NOMO-1 treated with DMSO at 0.1 percent for 48 hours (cell line): ENCODE measurements at regions not wholly inside any gene's neighbourhood (a gene's known extent, or its start where the extent isn't known, plus 50 kb on each side); places are given as distances from the start of the nearest gene placed in this dataset.

Experiments used
- DNase-seq: peaks from one replicate; lab custom pipeline; 2025; ENCODE audit not compliant: unreplicated experiment; lab: John Stamatoyannopoulos, UW

DNA sequence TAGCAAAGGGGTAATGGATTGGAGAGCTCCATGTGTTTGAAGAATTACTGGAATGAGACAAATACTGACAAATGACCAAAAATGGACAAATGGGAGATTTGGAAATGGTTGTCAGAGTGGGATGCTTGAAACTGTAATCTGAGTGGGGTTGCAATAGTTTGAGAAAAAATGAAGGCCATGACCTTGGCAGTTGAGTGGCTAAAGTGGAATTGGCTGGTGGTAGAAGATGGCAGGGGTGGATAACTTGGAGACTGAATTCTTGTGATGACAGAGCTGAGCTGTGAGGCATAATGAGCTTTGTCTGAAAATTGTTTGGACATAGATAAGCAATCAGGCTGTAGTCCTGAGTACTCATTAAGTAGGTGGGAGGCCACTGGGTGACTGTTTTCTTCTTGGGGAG lies 222.5 kb upstream of the PRICKLE1 start:
- DNase-seq, result no peak

DNA sequence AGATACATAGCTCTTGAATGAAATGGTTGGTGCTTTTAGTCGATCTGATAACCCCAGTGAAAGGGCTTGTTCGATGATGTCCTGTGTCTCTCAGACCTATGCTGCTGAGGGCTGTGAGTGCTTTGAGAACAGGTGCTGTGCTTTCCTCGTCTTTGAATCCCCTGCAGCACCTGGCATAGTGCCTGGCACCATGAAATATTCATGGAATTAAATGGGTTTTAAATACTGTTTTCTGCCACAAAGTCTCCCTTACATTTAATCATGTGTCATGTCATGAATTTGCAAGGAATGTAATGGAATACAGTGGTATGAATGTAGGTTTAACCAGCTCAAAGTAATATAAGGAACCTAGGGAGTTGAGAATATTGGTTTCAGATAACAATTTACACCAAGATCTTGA lies 220.5 kb upstream of the PRICKLE1 start:
- DNase-seq, result no peak

DNA sequence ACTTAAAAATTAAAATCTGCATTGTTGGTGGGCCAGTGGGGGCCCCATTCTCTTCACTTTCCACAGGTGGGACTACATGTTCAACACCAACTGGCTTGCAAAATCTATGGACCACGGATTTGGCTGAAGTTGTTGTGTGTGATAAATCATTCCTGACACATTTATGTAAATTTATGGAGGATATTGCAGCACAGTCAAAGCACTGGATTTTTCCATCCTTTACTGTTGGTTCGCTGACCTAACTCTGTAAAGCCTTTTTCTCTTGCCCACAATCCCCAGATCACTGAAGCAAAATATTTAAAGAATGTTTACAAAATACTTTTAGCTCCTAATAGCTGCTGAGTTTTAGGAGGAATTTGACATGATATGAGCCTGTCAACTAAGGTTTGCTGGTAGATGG lies 219.7 kb upstream of the PRICKLE1 start:
- DNase-seq, result no peak

DNA sequence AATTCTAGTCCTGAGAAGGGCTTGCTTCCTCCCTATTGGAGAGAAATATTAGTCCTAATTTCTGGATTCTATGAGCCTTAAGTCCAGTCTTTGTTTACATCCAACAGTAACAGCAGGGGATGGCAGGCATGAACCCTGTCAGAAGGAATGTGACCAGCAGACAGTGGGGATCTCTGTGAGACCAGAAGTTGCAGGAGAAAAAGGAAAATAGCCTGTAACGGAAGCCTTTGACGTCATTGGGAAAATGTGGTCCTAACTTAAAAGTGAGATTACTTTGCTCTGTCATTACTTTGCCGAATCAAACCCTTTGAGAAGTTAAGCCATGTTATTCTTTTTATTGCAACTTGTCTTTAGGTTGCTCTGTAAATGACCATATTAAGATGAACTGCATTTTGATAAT lies 218.2 kb upstream of the PRICKLE1 start:
- no peak for DNase-seq

DNA sequence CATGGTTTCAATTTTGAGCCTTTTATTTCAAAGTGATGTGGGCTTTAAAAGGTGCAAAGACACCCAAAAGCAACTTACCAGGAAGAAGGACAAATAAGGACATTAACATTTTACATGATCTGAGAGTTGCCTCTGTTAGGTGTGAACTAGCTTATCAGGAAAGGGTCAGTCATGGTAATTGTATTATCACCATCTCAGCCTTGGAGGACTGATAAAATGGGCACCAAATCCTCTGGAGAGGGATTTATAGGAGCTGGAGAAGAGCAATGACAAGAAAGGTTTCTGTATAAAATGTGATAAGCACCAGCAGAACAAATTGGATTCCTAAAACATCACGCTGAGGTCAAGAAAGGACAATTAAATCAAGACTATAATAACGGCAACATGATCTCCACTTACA lies 217.7 kb upstream of the PRICKLE1 start:
- DNase-seq, result no peak

DNA sequence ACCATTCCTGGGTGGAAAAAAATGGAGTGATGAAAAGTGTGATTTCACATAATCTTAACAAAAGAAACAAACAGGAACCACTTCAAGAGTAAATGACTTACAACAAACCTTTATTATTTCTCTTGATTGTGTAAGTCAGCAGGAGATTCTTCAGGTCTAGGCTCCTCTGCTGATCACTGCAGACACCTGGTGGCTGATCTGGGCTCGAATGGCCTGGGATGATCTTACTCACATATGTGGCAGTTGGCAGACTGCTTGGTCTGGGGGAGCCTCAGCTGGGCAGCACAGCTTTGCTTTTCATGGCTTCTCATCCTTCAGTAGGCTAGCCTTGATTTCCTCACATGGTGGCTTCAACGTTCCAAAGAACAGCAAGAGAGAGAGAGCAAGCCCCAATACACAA lies 215.4 kb upstream of the PRICKLE1 start:
- no peak for DNase-seq

DNA sequence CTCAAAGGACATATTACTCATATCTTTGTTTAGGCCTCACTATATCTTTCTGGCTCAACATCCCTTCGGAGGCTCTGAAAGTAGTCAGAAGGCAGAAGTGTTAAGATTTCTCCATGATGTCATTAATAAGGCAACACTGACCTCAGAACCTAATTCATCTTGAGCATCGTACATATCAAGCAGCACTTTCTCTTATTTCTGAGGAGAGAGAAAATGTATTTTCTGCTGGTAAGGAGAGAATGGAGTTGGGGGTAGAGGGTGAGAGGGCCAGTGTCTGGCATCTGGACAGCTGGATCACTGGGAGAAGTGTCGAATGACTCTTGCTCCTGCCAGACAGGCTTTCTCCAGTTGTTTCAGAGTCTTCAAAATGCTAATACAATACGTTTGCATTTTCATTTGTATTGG lies 213.2 kb upstream of the PRICKLE1 start:
- no peak for DNase-seq

DNA sequence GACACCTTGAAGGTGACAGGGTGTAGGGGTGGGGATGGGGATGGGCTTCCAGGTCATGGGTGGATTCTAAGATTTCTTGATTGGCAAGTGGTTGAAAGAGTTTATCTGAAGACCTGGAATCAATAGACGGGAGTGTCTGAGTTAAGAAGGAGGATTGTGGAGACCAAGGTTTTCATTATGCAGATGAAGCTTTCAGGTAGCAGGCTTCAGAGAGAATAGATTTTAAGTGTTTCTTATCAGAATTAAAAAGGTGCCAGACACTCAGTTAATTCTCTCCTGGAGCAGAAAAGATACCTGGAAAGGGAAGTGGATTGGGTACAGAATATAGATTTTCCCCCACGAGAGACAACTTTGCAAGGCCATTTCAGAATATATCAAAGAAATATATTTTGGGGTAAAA lies 211.7 kb upstream of the PRICKLE1 start:
- DNase-seq, result no peak

DNA sequence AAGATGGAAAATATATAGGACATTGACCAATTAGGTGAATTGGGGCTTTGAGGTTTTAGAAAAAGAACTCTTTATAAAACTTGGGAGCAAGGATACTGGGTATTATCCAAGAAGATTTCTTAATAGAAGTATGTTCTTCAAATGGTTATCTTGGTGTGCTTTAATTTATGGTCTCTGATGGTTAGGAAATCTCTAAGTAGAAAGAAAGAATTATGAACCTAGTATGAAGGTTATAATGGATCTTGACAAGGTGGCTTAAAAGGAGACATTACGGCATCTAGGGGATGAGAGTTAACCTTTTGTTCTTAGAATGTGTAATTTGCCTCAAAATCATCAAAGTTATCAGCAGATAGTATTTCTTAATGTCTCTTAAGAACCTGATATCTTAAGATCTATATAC lies 210.4 kb upstream of the PRICKLE1 start:
- DNase-seq, result no peak

DNA sequence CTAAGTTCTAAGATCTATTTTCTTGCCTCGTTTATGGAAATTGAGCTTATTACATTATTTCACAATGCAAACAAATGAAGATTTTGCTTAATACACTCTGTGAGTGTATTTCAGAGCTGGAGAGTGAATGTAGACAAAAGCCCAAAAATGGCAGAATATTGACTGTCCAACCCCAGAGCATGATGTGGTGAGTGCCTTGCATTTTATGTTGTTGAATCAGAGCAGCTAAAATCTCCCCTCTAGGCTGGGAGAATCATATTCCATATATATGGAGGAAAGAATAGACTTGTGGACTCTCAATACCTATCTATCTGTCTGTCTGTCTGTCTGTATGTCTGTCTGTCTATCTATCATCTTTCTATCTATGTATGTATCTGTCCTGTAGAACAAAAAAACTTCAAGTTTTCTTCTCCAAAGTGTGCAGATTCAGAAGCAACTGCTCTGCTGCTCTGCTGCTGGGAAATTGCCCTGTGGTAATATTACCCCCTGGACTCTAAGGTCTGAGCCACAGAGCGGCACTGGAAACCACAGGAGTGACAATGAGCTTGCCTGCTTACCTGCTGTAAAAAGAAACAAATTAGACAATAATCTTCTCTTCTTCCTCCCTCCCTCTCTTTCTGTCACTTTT lies 209.4 kb upstream of the PRICKLE1 start:
- no peak for DNase-seq

DNA sequence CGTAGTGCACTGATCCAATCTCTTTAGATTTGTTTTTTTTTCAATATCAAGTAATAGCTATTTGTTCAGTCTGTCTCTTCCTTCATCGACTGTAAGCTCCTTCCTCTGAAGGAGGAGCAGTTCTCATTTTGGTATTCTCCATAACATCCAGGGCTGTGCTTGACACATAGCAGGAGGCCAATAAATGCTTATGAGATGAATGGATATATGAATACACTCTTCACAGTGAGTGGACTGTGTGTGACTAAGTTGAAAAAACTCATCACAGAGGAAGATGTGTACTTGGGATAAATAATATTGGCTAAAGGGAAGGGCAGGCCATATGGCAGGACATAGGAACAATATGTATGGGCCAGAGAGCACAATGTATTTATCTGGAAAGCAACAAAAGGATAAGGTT lies 205.3 kb upstream of the PRICKLE1 start:
- DNase-seq, result no peak

DNA sequence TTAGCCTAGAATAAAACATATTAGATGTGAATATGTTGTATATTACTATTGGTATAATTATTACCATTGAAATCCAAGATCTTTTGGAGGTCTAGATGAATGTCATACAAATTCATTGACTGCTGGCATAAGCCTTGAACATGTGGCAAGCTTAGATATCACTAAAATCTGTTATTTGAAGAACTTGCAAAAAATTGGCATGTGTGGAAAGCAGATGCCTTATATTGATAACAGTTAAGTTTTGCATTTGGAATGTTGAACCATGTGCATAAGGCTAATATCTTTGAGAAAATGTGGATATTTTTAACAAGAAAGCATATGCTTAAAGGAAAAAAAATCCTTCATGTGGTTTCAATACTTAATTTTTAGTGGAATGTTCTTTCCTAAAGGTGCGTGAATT lies 203.6 kb upstream of the PRICKLE1 start:
- DNase-seq, result no peak

DNA sequence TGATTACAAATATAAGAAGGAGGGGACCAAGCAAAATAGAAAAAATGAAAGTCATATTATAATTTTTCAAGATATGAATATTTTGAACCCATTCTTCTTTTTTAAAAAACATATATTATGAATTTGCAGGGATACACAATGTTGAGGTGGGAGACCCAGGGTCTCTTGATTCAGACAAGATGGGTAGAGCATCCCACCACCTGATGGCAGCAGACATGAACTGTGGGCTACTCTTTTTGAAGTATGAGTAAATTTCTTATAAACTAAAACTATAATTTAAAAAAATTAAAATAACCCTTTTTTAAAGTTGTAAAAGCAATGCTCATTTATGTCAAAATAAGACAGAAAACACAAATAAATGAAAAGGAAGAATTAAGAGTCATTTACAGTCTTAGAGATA lies 202.7 kb upstream of the PRICKLE1 start:
- no peak for DNase-seq

DNA sequence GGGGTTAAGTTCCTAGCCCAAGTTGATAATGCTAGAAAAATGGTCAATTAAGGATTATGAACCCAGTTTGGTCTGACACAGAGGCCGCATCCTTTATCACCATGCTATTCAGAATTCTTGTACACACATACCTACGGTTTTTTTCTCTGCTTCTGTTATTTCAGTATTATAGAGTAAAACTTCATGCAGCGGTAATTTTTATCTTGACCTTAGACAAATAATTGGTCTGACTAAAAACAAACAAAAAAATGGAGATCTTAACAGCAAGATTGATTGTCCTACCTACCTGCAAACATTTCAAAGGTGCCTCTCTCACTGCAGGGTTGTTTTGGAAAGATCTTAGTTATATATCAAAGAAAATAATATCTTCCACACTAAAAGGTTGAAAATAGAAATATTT lies 201.9 kb upstream of the PRICKLE1 start:
- no peak for DNase-seq

DNA sequence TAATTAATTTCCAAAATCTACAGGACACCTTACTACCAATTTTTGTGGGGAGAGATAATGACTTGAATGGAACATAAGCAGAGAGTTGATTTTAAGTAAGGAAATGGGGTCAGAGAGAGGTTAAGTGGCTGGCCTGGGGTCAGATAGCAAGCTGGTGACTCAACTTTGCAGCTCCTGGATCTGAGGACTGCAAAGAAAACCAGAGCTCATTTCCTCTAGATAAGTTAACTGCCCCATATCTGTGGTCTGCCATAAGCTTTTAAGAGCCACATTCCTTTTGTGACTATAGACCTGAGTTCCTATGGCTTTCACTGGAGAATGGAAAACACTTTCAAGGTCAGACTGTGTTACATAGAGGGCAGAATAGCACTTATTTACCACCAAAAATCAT lies 201.2 kb upstream of the PRICKLE1 start:
- DNase-seq, result no peak

DNA sequence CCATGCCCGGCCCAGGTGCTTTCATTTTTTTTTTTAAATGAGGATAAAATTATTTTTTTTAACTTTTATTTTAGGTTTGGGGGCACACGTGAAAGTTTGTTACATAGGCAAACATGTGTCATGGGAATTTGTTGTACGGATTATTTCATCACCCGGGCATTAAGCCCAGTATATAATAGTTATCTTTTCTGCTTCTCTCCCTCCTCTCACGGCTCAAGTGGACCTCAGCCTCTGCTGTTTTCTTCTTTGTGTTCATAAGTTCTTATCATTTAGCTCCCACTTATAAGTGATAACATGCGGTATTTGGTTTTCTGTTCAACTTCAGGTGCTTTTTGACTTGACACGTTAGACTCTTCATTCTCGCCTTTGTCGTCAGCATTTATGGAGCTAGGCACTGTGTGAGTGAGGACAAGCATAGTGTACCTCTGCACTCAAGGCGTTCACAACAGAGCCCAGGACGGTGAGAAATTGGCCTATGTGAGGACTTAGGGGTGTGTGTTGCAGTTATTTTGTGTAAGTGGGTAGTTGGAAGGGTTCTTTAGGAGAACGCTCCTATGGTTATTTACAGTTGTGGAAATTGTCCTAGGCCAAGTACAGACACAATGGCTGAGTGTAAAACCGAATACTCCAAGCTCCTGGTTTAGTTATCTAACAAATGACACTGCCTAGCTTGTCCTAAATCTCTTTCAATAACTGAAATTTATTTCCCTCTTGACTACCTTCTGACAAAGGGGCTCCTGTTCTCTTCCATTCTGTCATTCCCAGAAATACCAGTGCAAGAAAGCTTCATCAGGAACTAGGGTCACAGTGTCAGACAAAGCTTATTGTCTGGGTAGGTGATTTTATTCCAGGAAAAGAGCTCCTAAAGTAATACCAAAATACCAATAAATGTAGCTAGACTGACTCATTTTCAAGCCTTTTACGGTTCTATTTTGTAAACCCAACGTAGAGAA lies 200.5 kb upstream of the PRICKLE1 start:
- DNase-seq, result no peak

DNA sequence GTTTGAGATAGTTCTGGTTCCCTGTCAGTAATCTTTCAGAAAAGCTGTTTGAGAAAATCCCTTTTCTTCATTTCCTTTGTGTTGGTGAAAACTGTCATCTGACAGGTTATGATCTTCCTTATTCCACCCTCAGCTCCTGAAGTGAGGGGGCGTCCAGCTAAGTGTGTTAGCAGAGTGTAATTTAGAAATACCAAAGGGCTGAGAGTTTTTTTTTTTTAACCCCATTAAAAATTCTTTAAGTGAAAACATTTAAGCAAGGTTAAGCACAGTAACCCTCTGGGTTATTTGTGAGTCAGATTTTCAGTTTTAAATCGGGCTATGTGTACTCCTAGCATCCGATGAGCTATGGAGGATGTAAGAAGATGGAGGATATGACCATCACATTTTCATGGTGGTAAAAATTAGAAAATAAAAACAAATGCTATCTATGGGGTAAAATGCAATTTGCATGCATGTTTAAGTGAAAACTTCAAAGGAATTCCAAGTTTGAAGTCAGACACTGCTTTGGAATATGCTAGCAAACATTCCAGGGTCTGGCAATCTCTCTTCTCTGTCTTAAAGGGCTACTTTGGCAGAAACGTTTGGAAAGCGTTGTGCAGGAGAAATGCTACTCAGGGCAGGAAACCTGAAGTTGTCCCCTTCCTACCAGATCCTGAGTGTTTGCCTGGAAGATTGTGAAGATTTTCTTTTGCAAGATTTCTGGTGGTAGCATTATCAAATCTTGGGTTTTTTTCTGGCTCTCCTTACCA lies 197.0 kb upstream of the PRICKLE1 start:
- DNase-seq, result no peak

DNA sequence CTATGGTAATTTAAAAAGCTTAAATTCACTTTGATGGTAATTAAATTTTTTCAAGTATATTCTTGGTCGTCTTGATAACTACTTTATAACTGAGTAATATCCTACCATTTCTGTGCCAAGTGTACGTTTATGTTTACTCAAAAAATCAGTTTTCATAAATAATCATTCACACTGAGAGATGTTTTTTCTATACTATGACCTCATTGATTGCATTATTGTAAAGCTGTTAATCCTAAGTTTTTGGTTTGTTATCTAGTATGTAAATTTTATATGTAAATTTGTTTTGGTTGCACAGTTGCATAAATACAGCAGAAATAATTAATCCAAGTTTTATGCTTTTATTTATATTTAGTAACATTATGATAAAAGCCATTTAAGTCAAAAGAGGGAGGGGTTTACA lies 196.4 kb upstream of the PRICKLE1 start:
- DNase-seq, result no peak

DNA sequence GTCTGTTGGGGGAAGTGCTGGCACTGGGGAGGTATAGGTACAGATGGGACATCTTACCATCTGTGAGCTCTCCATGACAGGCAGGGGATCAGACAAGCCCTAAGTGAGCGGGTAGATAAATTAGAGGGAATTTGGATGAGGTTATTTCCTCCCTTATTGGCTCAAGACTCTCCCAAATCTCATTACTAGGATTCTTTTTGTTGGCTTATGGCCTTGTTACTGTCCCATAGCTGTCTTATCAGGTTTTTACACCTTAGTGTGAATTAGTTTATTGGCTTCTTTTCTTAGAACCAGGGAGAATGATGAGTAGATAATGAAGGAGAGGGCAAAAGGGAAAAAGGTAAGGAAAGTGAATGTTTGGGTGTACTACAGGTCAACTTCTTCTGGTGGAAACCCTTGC lies 191.1 kb upstream of the PRICKLE1 start:
- DNase-seq, result no peak

DNA sequence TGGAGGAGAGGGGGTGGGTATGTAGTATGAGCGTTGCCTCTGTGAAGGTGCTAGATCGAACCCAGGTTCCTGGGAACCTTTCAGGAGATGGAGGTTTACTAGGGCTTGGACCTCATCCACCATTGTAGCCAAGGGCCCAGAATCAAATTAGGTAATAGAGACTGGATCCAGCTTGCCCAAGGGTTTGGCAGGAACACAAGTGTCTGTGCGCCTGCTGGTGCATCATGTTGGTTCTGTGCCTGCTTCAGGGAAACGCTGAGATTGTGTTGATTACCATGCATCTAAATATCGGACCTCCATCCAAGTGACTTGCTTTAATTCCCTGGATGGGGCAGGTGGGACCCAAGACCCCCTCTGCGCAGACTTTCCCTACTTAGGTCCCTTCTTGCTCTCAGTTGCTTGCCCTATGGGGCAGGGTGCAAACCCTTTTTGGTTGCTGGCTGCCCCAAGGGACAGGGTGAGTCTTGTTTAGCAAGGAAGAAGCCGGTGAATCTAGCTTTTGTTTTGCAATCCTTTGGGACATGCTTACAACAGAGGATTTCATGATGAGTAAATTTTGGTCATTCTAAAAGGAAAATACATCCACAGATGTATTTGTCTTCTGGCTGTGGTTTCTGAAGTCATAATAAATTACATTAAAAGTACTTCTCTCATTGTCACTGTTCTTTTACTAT lies 189.8 kb upstream of the PRICKLE1 start:
- no peak for DNase-seq

DNA sequence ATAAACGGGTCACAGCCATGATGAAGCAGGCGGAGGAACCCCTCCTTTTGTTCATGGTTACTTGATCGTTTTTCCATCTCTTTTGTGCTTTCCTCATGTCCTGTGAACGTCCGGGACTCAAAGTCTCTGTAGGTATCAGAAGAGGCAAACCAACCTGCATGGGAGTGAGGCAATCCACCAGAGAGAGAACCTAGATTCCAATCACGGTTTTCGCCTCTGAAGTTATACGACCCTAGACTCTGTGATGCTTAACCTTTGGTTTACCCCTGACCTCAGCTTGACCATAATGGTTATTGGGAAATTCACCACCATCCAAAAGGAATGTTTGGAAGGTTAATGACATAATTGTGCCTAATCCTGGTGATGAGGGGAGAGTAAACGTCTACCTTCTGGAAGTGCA lies 186.8 kb upstream of the PRICKLE1 start:
- no peak for DNase-seq
